ENCODE measurements at regions not wholly inside any gene's neighbourhood (a gene's known extent, or its start where the extent isn't known, plus 50 kb on each side); places are given as distances from the start of the nearest gene placed in this dataset.

DNA sequence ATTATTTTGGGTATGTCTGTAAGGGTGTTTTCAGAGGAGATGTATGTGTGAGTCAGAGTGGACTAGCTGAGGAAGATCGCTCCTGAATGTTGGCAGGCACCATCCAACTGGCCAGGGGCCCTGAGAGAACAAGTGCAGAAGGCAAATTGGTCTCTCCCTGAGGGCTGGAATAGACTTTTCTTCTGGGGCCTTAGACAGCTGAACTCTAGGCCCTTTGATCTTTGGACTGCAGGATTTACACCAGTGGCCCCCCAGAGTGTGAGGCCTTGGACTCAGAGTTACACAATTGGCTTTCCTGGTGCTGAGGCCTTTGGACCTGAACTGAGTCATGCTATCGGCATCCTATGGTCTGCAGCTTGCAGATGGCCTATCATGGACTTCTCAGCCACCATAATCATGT lies 217.2 kb downstream of the REEP3 start:
- no peak for FAIRE-seq

DNA sequence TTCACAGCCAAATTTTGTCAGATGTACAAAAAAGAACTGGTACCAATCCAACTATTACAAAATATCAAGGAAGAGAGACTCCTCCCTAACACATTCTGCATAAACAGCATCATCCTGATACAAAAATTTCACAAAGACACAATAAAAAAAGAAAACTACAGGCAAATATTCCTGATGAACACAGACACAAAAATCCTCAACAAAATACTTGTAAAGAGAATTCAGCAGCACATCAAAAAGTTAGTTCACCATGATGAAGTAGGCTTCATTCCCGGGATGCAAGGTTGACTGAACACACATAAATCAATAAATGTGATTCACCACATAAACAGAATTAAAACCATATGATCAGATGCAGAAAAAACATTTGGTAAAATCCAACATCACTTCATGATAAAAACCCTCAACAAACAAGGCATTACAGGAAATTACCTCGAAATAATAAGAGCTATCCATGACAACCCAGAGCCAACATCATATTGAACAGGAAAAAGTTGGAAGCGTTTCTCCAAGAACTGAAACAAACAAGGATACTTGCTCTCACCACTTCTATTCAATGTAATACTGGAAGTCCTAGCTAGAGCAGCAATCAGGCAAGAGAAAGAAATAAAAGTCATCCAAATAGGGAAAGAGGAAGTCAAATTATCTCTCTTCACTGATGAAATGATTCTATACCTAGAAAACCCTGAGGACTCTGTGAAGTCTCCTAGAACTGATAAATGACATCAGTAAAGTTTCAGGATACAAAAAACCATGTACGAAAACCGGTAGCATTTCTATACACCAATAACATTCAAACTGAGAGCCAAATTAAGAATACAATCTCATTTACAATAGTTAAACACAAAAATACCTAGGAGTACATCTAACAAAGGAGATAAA lies 223.1 kb downstream of the REEP3 start:
- H3K27me3 ChIP-seq (ENCODE audit: control insufficient read depth, insufficient read depth, low read length) = no peaks in the 10 kb centered on the region
- FAIRE-seq = no peak
- TF ChIP-seq, protein P1, sequence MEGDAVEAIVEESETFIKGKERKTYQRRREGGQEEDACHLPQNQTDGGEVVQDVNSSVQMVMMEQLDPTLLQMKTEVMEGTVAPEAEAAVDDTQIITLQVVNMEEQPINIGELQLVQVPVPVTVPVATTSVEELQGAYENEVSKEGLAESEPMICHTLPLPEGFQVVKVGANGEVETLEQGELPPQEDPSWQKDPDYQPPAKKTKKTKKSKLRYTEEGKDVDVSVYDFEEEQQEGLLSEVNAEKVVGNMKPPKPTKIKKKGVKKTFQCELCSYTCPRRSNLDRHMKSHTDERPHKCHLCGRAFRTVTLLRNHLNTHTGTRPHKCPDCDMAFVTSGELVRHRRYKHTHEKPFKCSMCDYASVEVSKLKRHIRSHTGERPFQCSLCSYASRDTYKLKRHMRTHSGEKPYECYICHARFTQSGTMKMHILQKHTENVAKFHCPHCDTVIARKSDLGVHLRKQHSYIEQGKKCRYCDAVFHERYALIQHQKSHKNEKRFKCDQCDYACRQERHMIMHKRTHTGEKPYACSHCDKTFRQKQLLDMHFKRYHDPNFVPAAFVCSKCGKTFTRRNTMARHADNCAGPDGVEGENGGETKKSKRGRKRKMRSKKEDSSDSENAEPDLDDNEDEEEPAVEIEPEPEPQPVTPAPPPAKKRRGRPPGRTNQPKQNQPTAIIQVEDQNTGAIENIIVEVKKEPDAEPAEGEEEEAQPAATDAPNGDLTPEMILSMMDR (IDR thresholded peaks at IDR 0.05; ENCODE audit: insufficient read depth, low read length, severe bottlenecking) = no peak
- no peak overlapping the region for H3K4me3 ChIP-seq (ENCODE audit: low read depth, low read length)
- DNase-seq (ENCODE audit: low read depth) = no peak
- H3K36me3 ChIP-seq (ENCODE audit: control insufficient read depth, insufficient read depth, low read length) = no peaks in the 10 kb centered on the region

More for the DNA sequence above, 217.2 kb downstream of the REEP3 start:
- Histone ChIP-seq H3K27me3 (ENCODE audit: control insufficient read depth, insufficient read depth, low read length) (no peaks in the 10 kb centered on the region), H3K4me3 (ENCODE audit: low read depth, low read length) (no peak overlapping the region), H3K36me3 (ENCODE audit: control insufficient read depth, insufficient read depth, low read length) (no peaks in the 10 kb centered on the region)
- TF ChIP-seq, protein P1 (IDR thresholded peaks at IDR 0.05; ENCODE audit: insufficient read depth, low read length, severe bottlenecking) = no peak
- peak; percentile 32 for DNase-seq (ENCODE audit: low read depth)

DNA sequence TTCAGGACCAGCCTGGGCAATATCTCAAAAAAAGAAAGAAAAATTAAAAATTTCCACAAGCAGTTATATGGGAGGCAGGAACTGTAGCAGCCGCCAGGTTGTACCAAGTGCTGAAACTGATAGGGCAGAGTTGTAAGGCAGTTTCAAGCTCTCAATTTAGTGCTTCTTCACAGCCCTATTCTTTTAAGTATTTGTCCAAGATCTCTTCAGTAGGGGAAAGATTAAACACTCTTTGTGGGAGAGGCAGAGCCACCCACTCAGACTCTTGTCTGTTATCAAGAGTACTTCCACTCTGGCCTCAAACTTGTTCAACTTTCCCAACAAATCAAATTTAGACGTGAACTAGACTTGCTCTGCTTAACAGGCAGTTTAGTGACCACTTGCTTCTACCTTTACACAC lies 228.7 kb downstream of the REEP3 start:
- H3K4me3 ChIP-seq (ENCODE audit: low read depth, low read length) = no peak overlapping the region
- H3K27me3 ChIP-seq (ENCODE audit: control insufficient read depth, insufficient read depth, low read length) = no peaks in the 10 kb centered on the region
- DNase-seq (ENCODE audit: low read depth) (no peak), FAIRE-seq (no peak)
- no peaks in the 10 kb centered on the region for H3K36me3 ChIP-seq (ENCODE audit: control insufficient read depth, insufficient read depth, low read length)
- TF ChIP-seq, protein P1 (IDR thresholded peaks at IDR 0.05; ENCODE audit: insufficient read depth, low read length, severe bottlenecking) = no peak

DNA sequence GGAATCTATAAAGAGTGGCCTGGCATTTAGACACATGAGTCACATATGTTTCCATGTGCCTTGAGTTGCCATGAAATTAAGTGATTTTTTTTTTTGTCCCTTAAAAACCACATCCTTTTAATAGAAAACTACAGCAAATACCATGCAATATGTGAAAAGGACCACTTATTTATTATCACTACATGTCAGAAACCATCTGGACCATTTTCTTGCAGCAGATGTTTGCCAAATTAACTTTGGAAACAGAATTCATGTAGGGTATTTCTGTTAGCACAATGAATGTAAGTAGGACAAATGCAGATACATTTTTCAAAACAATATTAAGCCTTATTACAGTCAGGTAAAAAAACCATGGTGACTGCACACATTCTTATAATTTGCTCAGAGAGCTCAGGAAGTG lies 230.6 kb downstream of the REEP3 start:
- TF ChIP-seq, protein P1 (IDR thresholded peaks at IDR 0.05; ENCODE audit: insufficient read depth, low read length, severe bottlenecking) = no peak
- no peak for FAIRE-seq
- no peaks in the 10 kb centered on the region for H3K27me3 ChIP-seq (ENCODE audit: control insufficient read depth, insufficient read depth, low read length)
- no peaks in the 10 kb centered on the region for H3K36me3 ChIP-seq (ENCODE audit: control insufficient read depth, insufficient read depth, low read length)
- no peak for DNase-seq (ENCODE audit: low read depth)
- H3K4me3 ChIP-seq (ENCODE audit: low read depth, low read length) = no peak overlapping the region

DNA sequence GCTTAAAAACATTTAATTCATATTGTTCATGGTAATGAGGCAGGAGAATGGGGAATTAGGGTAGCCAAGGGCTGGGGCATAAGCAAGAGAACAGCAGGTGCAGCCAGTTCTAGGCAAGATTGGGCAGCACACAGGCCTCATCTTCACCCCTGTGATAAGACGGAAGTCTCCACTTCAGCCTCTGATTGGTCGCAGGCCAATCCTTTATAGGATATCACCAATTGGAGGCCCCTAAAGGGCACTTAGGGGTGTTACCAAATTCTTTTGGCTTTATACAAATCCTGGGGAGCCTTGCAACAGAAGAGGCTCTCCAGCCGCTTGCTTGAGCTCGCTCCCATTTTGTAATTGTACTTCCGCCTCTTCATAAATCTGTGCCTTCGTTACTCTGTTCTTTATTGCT lies 231.1 kb downstream of the REEP3 start:
- FAIRE-seq (no peak), DNase-seq (ENCODE audit: low read depth) (no peak)
- no peaks in the 10 kb centered on the region for H3K36me3 ChIP-seq (ENCODE audit: control insufficient read depth, insufficient read depth, low read length)
- no peak overlapping the region for H3K4me3 ChIP-seq (ENCODE audit: low read depth, low read length)
- H3K27me3 ChIP-seq (ENCODE audit: control insufficient read depth, insufficient read depth, low read length) = no peaks in the 10 kb centered on the region
- TF ChIP-seq, protein P1 (IDR thresholded peaks at IDR 0.05; ENCODE audit: insufficient read depth, low read length, severe bottlenecking) = no peak

Data from bronchial epithelial cell (primary cell).